T-helper 2 cell treated with Interferon-gamma antibody and Interleukin-4, amounts not matched to agents 5 μg/mL and 100 μg/mL, for 36 hours (primary cell): ENCODE measurements at regions not wholly inside any gene's neighbourhood (a gene's known extent, or its start where the extent isn't known, plus 50 kb on each side); places are given as distances from the start of the nearest gene placed in this dataset.
"Not testable (repeated sequence)": the region's sequence is repeated elsewhere in the genome, so short reads cannot be mapped to it uniquely, and the experiment has no call there.

ENCODE experiments used
- DNase-seq: peaks from one replicate; pipeline ENCODE4 v3.0.0; 2021; ENCODE audit warnings: low spot score
- H3K27ac Mint-ChIP-seq: one replicate; pipeline ENCODE4 v1.8.0; 2021; ENCODE audit warnings: mild to moderate bottlenecking, mixed read lengths
- H3K27me3 Mint-ChIP-seq: one replicate; pipeline ENCODE4 v1.8.0; 2021; ENCODE audit warnings: low read depth, mixed read lengths
- H3K36me3 Mint-ChIP-seq: one replicate; pipeline ENCODE4 v1.8.0; 2021; ENCODE audit warnings: low read depth, mixed read lengths
- H3K4me1 Mint-ChIP-seq: one replicate; pipeline ENCODE4 v1.8.0; 2021; ENCODE audit warnings: low read depth, mixed read lengths
- H3K4me3 Mint-ChIP-seq: one replicate; pipeline ENCODE4 v1.8.0; 2022; ENCODE audit warnings: mild to moderate bottlenecking, moderate library complexity, mixed read lengths
- H3K9me3 Mint-ChIP-seq: one replicate; pipeline ENCODE4 v1.8.0; 2021; ENCODE audit warnings: mixed read lengths

GRCh38 chr9:80707120-80707519 lies 982.2 kb downstream of the TLE1 start:
- H3K27me3 Mint-ChIP-seq: no peaks in the 10 kb centered on the region
- peaks cover 37% of the 10 kb centered on the region for H3K9me3 Mint-ChIP-seq
- DNase-seq: no peak
- no peaks in the 10 kb centered on the region for H3K4me1 Mint-ChIP-seq
- no peak overlapping the region for H3K4me3 Mint-ChIP-seq
- H3K27ac Mint-ChIP-seq: no peak overlapping the region
- no peaks in the 10 kb centered on the region for H3K36me3 Mint-ChIP-seq

- no peaks in the 10 kb centered on the region for H3K36me3 Mint-ChIP-seq
- no peak overlapping the region for H3K4me3 Mint-ChIP-seq
- peaks cover 13% of the 10 kb centered on the region for H3K9me3 Mint-ChIP-seq
- H3K27ac Mint-ChIP-seq: no peak overlapping the region
- no peaks in the 10 kb centered on the region for H3K4me1 Mint-ChIP-seq
- no peaks in the 10 kb centered on the region for H3K27me3 Mint-ChIP-seq
- DNase-seq: no peak
These were observed 988.3 kb downstream of the TLE1 start for GRCh38 chr9:80701061-80701460.

- no peak overlapping the region for H3K4me3 Mint-ChIP-seq
- no peak overlapping the region for H3K27ac Mint-ChIP-seq
- no peaks in the 10 kb centered on the region for H3K36me3 Mint-ChIP-seq
- H3K4me1 Mint-ChIP-seq: no peaks in the 10 kb centered on the region
- no peak for DNase-seq
- no peaks in the 10 kb centered on the region for H3K27me3 Mint-ChIP-seq
- peaks cover 8% of the 10 kb centered on the region for H3K9me3 Mint-ChIP-seq
These were observed 989.8 kb downstream of the TLE1 start for GRCh38 chr9:80699511-80699998.

- DNase-seq: no peak
- H3K36me3 Mint-ChIP-seq: no peaks in the 10 kb centered on the region
- H3K4me3 Mint-ChIP-seq: no peak overlapping the region
- peaks cover 13% of the 10 kb centered on the region for H3K9me3 Mint-ChIP-seq
- H3K27me3 Mint-ChIP-seq: no peaks in the 10 kb centered on the region
- H3K27ac Mint-ChIP-seq: no peak overlapping the region
- no peaks in the 10 kb centered on the region for H3K4me1 Mint-ChIP-seq
These were observed 990.5 kb downstream of the TLE1 start for GRCh38 chr9:80698725-80699410.

- Mint-ChIP-seq H3K9me3 (peaks cover 24% of the 10 kb centered on the region), H3K27ac (no peak overlapping the region), H3K27me3 (no peaks in the 10 kb centered on the region), H3K4me3 (no peak overlapping the region), H3K36me3 (no peaks in the 10 kb centered on the region), H3K4me1 (no peaks in the 10 kb centered on the region)
- no peak for DNase-seq
These were observed 996.6 kb downstream of the TLE1 start for GRCh38 chr9:80692751-80693150.

- DNase-seq: no peak
- H3K36me3 Mint-ChIP-seq: no peaks in the 10 kb centered on the region
- H3K4me1 Mint-ChIP-seq: no peaks in the 10 kb centered on the region
- H3K27ac Mint-ChIP-seq: no peak overlapping the region
- no peaks in the 10 kb centered on the region for H3K27me3 Mint-ChIP-seq
- H3K9me3 Mint-ChIP-seq: peaks cover 24% of the 10 kb centered on the region
- H3K4me3 Mint-ChIP-seq: no peak overlapping the region
These were observed 998.1 kb downstream of the TLE1 start for GRCh38 chr9:80691229-80691628.

- Mint-ChIP-seq H3K27ac (no peak overlapping the region), H3K4me3 (no peak overlapping the region)
- no peak for DNase-seq
These were observed 998.9 kb downstream of the TLE1 start for GRCh38 chr9:80690349-80690939.

GRCh38 chr9:80679916-80680315 lies 1009.4 kb downstream of the TLE1 start:
- no peaks in the 10 kb centered on the region for H3K4me1 Mint-ChIP-seq
- H3K27ac Mint-ChIP-seq: no peak overlapping the region
- H3K27me3 Mint-ChIP-seq: no peaks in the 10 kb centered on the region
- no peak overlapping the region for H3K4me3 Mint-ChIP-seq
- no peak for DNase-seq
- no peaks in the 10 kb centered on the region for H3K36me3 Mint-ChIP-seq
- H3K9me3 Mint-ChIP-seq: peaks cover 3% of the 10 kb centered on the region

More at GRCh38 chr9:80690349-80690939, 998.9 kb downstream of the TLE1 start:
- Mint-ChIP-seq H3K27me3 (no peaks in the 10 kb centered on the region), H3K9me3 (peaks cover 24% of the 10 kb centered on the region), H3K4me1 (no peaks in the 10 kb centered on the region), H3K36me3 (no peaks in the 10 kb centered on the region)

- Mint-ChIP-seq H3K36me3 (no peaks in the 10 kb centered on the region), H3K4me3 (no peak overlapping the region), H3K4me1 (no peaks in the 10 kb centered on the region), H3K9me3 (peaks cover 8% of the 10 kb centered on the region), H3K27ac (no peak overlapping the region), H3K27me3 (no peaks in the 10 kb centered on the region)
- DNase-seq: no peak
These were observed 1010.4 kb downstream of the TLE1 start for GRCh38 chr9:80678906-80679305.

GRCh38 chr9:80673496-80673895 lies 1015.9 kb downstream of the TLE1 start:
- no peaks in the 10 kb centered on the region for H3K27me3 Mint-ChIP-seq
- no peak overlapping the region for H3K4me3 Mint-ChIP-seq
- H3K36me3 Mint-ChIP-seq: no peaks in the 10 kb centered on the region
- DNase-seq: no peak
- no peak overlapping the region for H3K27ac Mint-ChIP-seq
- H3K9me3 Mint-ChIP-seq: peaks cover 31% of the 10 kb centered on the region
- no peaks in the 10 kb centered on the region for H3K4me1 Mint-ChIP-seq

- H3K4me1 Mint-ChIP-seq: no peaks in the 10 kb centered on the region
- DNase-seq: no peak
These were observed 1023.9 kb downstream of the TLE1 start for GRCh38 chr9:80665479-80665878.

GRCh38 chr9:80664327-80665210 lies 1024.8 kb downstream of the TLE1 start:
- no peaks in the 10 kb centered on the region for H3K4me1 Mint-ChIP-seq
- no peaks in the 10 kb centered on the region for H3K27me3 Mint-ChIP-seq
- no peak overlapping the region for H3K27ac Mint-ChIP-seq
- H3K4me3 Mint-ChIP-seq: no peak overlapping the region
- H3K9me3 Mint-ChIP-seq: peaks cover 46% of the 10 kb centered on the region
- H3K36me3 Mint-ChIP-seq: no peaks in the 10 kb centered on the region
- DNase-seq: no peak

More at GRCh38 chr9:80665479-80665878, 1023.9 kb downstream of the TLE1 start:
- Mint-ChIP-seq H3K27me3 (no peaks in the 10 kb centered on the region), H3K9me3 (peaks cover 44% of the 10 kb centered on the region), H3K36me3 (no peaks in the 10 kb centered on the region), H3K27ac (no peak overlapping the region), H3K4me3 (no peak overlapping the region)

- H3K4me1 Mint-ChIP-seq, DNase-seq: not testable (repeated sequence)
These were observed 1029.6 kb downstream of the TLE1 start for GRCh38 chr9:80659751-80660150.

GRCh38 chr9:80651044-80651443 lies 1038.3 kb downstream of the TLE1 start:
- no peak overlapping the region for H3K27ac Mint-ChIP-seq
- H3K4me1 Mint-ChIP-seq: no peaks in the 10 kb centered on the region
- H3K36me3 Mint-ChIP-seq: no peaks in the 10 kb centered on the region
- H3K27me3 Mint-ChIP-seq: no peaks in the 10 kb centered on the region
- H3K4me3 Mint-ChIP-seq: no peak overlapping the region
- peaks cover 14% of the 10 kb centered on the region for H3K9me3 Mint-ChIP-seq
- no peak for DNase-seq

More at GRCh38 chr9:80659751-80660150, 1029.6 kb downstream of the TLE1 start:
- H3K4me3 Mint-ChIP-seq, H3K27me3 Mint-ChIP-seq, H3K27ac Mint-ChIP-seq, H3K36me3 Mint-ChIP-seq: not testable (repeated sequence)
- H3K9me3 Mint-ChIP-seq: peaks cover 28% of the 10 kb centered on the region
